NB4 (cell line): ENCODE measurements at regions not wholly inside any gene's neighbourhood (a gene's known extent, or its start where the extent isn't known, plus 50 kb on each side); places are given as distances from the start of the nearest gene placed in this dataset.

ENCODE experiments used
- CTCF ChIP-seq: IDR thresholded peaks from one replicate; pipeline ENCODE4 v1.5.1; 2012; ENCODE audit warnings: low read depth, low read length
- MAX ChIP-seq: IDR thresholded peaks from 2 replicates; pipeline ENCODE4 v1.6.1; 2011; ENCODE audit warnings: low read depth, low read length
- MYC ChIP-seq: IDR thresholded peaks from 2 replicates; pipeline ENCODE4 v1.6.1; 2011; ENCODE audit warnings: low read depth, low read length
- POLR2A ChIP-seq: IDR thresholded peaks from 2 replicates; pipeline ENCODE4 v1.6.1; 2011; ENCODE audit warnings: mild to moderate bottlenecking; ENCODE audit not compliant: insufficient read length; ENCODE audit errors: extremely low read depth

- TF ChIP-seq POLR2A (no peak), CTCF (no peak), MYC (no peak), MAX (no peak)
These were observed 80.8 kb upstream of the CLNK start for GRCh38 chr4:10765386-10765785.
